ENCODE measurements at regions not wholly inside any gene's neighbourhood (a gene's known extent, or its start where the extent isn't known, plus 50 kb on each side); places are given as distances from the start of the nearest gene placed in this dataset.

- DNase-seq, result no peak
Measured at GRCh38 chr2:155810411-155810810, 522.1 kb downstream of the NR4A2 start.

GRCh38 chr2:155802888-155803287 is 529.6 kb downstream of the NR4A2 start:
- DNase-seq, result no peak

- no peak for DNase-seq
Measured at GRCh38 chr2:155792666-155793065, 539.9 kb downstream of the NR4A2 start.

- no peak for DNase-seq
Measured at GRCh38 chr2:155770516-155770915, 562.0 kb downstream of the NR4A2 start.

GRCh38 chr2:155766342-155767115 is 566.0 kb downstream of the NR4A2 start:
- no peak for DNase-seq

- DNase-seq, result no peak
Measured at GRCh38 chr2:155755481-155755880, 577.0 kb downstream of the NR4A2 start.

GRCh38 chr2:155748131-155748530 is 584.4 kb downstream of the NR4A2 start:
- no peak for DNase-seq

GRCh38 chr2:155747531-155747930 is 585.0 kb downstream of the NR4A2 start:
- no peak for DNase-seq

- DNase-seq, result peak in 38 of 58 donors; percentile 2 to 80 (median 36)
Measured at GRCh38 chr2:155733091-155733853, 599.2 kb downstream of the NR4A2 start.

- no peak for DNase-seq
Measured at GRCh38 chr2:155730804-155731203, 601.7 kb downstream of the NR4A2 start.

GRCh38 chr2:155727187-155727895 is 605.2 kb downstream of the NR4A2 start:
- DNase-seq, result no peak

- no peak for DNase-seq
Measured at GRCh38 chr2:155722290-155722689, 610.2 kb downstream of the NR4A2 start.

- DNase-seq, result no peak
Measured at GRCh38 chr2:155715705-155716104, 616.8 kb downstream of the NR4A2 start.

- DNase-seq, result no peak
Measured at GRCh38 chr2:155714983-155715382, 617.5 kb downstream of the NR4A2 start.

- DNase-seq, result peak in 1 of 58 donors; percentile 7
Measured at GRCh38 chr2:155708071-155708470, 624.5 kb downstream of the NR4A2 start.

- DNase-seq, result no peak
Measured at GRCh38 chr2:155703917-155704316, 628.6 kb downstream of the NR4A2 start.

GRCh38 chr2:155703048-155703447 is 629.5 kb downstream of the NR4A2 start:
- DNase-seq, result no peak

- DNase-seq, result no peak
Measured at GRCh38 chr2:155701721-155702120, 630.8 kb downstream of the NR4A2 start.

- no peak for DNase-seq
Measured at GRCh38 chr2:155696571-155696970, 636.0 kb downstream of the NR4A2 start.

GRCh38 chr2:155695505-155695904 is 637.0 kb downstream of the NR4A2 start:
- no peak for DNase-seq

- no peak for DNase-seq
Measured at GRCh38 chr2:155692856-155693255, 639.7 kb downstream of the NR4A2 start.

GRCh38 chr2:155692106-155692505 is 640.4 kb downstream of the NR4A2 start:
- DNase-seq, result no peak

All from anterior cingulate cortex (tissue), 58 donors.